ENCODE measurements at regions not wholly inside any gene's neighbourhood (a gene's known extent, or its start where the extent isn't known, plus 50 kb on each side); places are given as distances from the start of the nearest gene placed in this dataset.

DNA sequence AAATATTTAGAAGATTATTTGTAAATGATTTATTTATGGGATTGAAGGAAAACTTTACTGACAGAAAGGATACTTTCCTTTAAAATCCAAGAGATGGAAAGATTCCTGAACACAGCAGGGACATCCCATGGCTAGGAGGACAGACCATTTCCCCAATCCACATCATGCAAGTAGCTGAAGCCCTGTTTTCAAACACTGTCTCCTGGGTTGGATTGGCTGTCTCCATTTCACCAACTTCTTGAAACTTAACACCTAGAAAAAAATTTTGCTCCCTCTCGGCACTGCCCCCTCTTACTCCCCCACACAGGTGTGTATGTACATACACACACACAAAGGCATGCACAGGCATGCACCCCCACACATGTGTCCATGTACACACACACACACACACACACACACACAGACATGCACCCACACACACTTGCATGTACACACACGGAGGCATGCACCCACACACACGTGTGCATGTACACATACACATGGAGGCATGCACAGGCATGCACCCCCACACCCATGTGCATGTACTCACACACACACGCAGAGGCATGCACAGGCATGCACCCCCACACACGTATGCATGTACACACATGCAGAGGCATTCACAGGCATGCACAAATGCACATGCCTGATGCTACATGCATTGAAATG is 320.0 kb downstream of the CHRM3 start:
- TF ChIP-seq, protein P1, sequence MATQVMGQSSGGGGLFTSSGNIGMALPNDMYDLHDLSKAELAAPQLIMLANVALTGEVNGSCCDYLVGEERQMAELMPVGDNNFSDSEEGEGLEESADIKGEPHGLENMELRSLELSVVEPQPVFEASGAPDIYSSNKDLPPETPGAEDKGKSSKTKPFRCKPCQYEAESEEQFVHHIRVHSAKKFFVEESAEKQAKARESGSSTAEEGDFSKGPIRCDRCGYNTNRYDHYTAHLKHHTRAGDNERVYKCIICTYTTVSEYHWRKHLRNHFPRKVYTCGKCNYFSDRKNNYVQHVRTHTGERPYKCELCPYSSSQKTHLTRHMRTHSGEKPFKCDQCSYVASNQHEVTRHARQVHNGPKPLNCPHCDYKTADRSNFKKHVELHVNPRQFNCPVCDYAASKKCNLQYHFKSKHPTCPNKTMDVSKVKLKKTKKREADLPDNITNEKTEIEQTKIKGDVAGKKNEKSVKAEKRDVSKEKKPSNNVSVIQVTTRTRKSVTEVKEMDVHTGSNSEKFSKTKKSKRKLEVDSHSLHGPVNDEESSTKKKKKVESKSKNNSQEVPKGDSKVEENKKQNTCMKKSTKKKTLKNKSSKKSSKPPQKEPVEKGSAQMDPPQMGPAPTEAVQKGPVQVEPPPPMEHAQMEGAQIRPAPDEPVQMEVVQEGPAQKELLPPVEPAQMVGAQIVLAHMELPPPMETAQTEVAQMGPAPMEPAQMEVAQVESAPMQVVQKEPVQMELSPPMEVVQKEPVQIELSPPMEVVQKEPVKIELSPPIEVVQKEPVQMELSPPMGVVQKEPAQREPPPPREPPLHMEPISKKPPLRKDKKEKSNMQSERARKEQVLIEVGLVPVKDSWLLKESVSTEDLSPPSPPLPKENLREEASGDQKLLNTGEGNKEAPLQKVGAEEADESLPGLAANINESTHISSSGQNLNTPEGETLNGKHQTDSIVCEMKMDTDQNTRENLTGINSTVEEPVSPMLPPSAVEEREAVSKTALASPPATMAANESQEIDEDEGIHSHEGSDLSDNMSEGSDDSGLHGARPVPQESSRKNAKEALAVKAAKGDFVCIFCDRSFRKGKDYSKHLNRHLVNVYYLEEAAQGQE (IDR thresholded peaks at IDR 0.05; ENCODE audit: insufficient read depth in 1 of 2, low read depth in 2 of 2, low read length in 1 of 2): no peak
- TF ChIP-seq, protein P2, sequence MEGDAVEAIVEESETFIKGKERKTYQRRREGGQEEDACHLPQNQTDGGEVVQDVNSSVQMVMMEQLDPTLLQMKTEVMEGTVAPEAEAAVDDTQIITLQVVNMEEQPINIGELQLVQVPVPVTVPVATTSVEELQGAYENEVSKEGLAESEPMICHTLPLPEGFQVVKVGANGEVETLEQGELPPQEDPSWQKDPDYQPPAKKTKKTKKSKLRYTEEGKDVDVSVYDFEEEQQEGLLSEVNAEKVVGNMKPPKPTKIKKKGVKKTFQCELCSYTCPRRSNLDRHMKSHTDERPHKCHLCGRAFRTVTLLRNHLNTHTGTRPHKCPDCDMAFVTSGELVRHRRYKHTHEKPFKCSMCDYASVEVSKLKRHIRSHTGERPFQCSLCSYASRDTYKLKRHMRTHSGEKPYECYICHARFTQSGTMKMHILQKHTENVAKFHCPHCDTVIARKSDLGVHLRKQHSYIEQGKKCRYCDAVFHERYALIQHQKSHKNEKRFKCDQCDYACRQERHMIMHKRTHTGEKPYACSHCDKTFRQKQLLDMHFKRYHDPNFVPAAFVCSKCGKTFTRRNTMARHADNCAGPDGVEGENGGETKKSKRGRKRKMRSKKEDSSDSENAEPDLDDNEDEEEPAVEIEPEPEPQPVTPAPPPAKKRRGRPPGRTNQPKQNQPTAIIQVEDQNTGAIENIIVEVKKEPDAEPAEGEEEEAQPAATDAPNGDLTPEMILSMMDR (IDR thresholded peaks at IDR 0.05): no peak
- TF ChIP-seq SIN3A (IDR thresholded peaks at IDR 0.05; ENCODE audit: borderline replicate concordance, insufficient read depth, low read depth, low read length) (no peak), POLR2AphosphoS5 (IDR thresholded peaks at IDR 0.05; ENCODE audit: low read depth, low read length) (no peak)
